Esophagus muscularis mucosa (tissue), 4 donors: ENCODE measurements at regions not wholly inside any gene's neighbourhood (a gene's known extent, or its start where the extent isn't known, plus 50 kb on each side); places are given as distances from the start of the nearest gene placed in this dataset.

Source experiments
- DNase-seq: peaks from one replicate; pipeline ENCODE4 v3.0.0-alpha.2; 2017; ENCODE audit errors: extremely low spot score
- H3K27ac ChIP-seq, 4 donors: fragments of 200-600 bp; sonication (generic); replicated peaks in 1 of 4; 1 replicate in 3 of 4; 2 replicates in 1 of 4; pipeline ENCODE4 v1.5.1; 2016 to 2019; ENCODE audit warnings: mild to moderate bottlenecking in 1 of 4
- H3K27me3 ChIP-seq, 4 donors: fragments of 200-600 bp; sonication (generic); one replicate each; pipeline versions ENCODE4 v1.5.1 to v1.6.0; 2016 to 2019
- H3K36me3 ChIP-seq, 4 donors: fragments of 200-600 bp; sonication (generic); one replicate each; pipeline ENCODE4 v1.5.1; 2016 to 2019
- H3K4me1 ChIP-seq, 4 donors: fragments of 200-600 bp; sonication (generic); one replicate each; pipeline ENCODE4 v1.5.1; 2016 to 2019
- H3K4me3 ChIP-seq, 4 donors: fragments of 200-600 bp; sonication (generic); 1 replicate in 2 of 4; 2 replicates in 2 of 4; pipeline ENCODE4 v1.5.1; 2016 to 2019; ENCODE audit warnings: mild to moderate bottlenecking in 4 of 4, moderate library complexity in 1 of 4
- H3K9me3 ChIP-seq, 4 donors: fragments of 200-600 bp; sonication (generic); 1 replicate in 3 of 4; 2 replicates in 1 of 4; pipeline ENCODE4 v1.5.1; 2016 to 2019
- EP300 ChIP-seq: sonication (generic); formaldehyde crosslinking; IDR thresholded peaks from one replicate; pipeline ENCODE4 v1.6.1; 2017; ENCODE audit warnings: antibody characterized with exemption
- POLR2A ChIP-seq: fragments of 450-650 bp; IDR thresholded peaks from one replicate; pipeline ENCODE4 v1.6.1; 2017; ENCODE audit warnings: antibody characterized with exemption, moderate library complexity, mild to moderate bottlenecking, low read depth
- POLR2AphosphoS5 ChIP-seq, 2 donors: sonication (generic); formaldehyde crosslinking; IDR thresholded peaks; one replicate each; pipeline ENCODE4 v1.6.1; 2017; ENCODE audit warnings: antibody characterized with exemption in 2 of 2
- WGBS: methylation state at CpG from one replicate; pipeline ENCODE4 v1.1.5; 2018; 5-methylcytosine and 5-hydroxymethylcytosine counted together
- intact Hi-C: fragments of 100-400 bp; cut with DNase I; formaldehyde crosslinking; loops from one replicate; pipeline ENCODE4 v1.15.1; 2023
- TF ChIP-seq, protein P1 (sequence below), 3 experiments: fragments of 200-600 bp in 2 of 3; fragments of 450-650 bp in 1 of 3; sonication (generic) in 2 of 3; IDR thresholded peaks; one replicate each; pipeline ENCODE4 v1.5.1; 2017 to 2019; ENCODE audit warnings: antibody characterized with exemption in 3 of 3, mild to moderate bottlenecking in 2 of 3, moderate library complexity in 1 of 3

DNA sequence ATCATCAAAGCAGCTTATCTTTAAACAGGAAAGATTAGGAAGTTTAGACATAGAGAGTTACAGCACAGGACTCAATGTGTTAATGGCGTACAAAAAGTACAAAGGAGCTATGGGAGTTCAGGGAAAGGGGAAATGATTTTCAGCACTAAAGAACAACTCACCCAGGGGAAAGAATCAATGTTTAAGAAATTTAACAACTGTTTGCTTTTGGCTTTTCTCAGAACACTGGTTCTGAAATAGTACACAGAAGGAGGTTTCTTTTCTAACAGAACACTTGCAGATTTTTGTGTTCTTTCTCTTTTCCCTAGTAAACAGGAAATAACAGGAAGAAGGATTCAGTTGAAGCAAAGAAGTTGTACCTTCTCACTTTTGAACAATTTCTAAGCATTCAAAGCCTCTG lies 71.3 kb upstream of the GHR start:
- intact Hi-C loops = no loop called here
- no peaks in the 10 kb centered on the region for H3K4me1 ChIP-seq
- H3K4me3 ChIP-seq = no peak overlapping the region
- DNase-seq = no peak
- TF ChIP-seq, protein P1, sequence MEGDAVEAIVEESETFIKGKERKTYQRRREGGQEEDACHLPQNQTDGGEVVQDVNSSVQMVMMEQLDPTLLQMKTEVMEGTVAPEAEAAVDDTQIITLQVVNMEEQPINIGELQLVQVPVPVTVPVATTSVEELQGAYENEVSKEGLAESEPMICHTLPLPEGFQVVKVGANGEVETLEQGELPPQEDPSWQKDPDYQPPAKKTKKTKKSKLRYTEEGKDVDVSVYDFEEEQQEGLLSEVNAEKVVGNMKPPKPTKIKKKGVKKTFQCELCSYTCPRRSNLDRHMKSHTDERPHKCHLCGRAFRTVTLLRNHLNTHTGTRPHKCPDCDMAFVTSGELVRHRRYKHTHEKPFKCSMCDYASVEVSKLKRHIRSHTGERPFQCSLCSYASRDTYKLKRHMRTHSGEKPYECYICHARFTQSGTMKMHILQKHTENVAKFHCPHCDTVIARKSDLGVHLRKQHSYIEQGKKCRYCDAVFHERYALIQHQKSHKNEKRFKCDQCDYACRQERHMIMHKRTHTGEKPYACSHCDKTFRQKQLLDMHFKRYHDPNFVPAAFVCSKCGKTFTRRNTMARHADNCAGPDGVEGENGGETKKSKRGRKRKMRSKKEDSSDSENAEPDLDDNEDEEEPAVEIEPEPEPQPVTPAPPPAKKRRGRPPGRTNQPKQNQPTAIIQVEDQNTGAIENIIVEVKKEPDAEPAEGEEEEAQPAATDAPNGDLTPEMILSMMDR (IDR thresholded peaks at IDR 0.05) = no peak
- TF ChIP-seq EP300 (no peak), POLR2AphosphoS5 (IDR thresholded peaks at IDR 0.05) (no peak), POLR2A (no peak)
- WGBS = 86% methylated on average over 1 of the region's 1 CpG
- no peaks in the 10 kb centered on the region for H3K36me3 ChIP-seq
- no peak overlapping the region for H3K27ac ChIP-seq
- H3K27me3 ChIP-seq = no peaks in the 10 kb centered on the region
- H3K9me3 ChIP-seq = no peaks in the 10 kb centered on the region

DNA sequence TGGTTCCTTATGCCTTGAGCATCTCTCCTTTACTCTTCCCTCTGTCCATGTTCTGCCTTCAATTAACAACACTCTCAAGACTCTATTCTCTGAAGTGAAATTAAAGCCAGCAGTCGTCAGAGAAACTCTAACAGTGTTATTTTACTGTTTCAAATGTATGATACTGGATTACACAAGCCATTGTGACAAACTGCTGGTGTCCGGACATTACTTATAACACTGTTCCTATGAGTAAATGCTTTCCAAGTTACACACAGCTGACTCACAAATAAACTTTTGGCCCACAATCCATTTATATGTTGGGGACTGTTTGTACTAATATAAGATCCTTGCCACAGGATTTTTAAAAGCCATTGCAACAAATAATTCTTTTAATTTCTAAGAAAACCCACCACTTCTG lies 63.2 kb upstream of the GHR start:
- DNase-seq = no peak
- Histone ChIP-seq H3K27me3 (no peaks in the 10 kb centered on the region), H3K36me3 (no peaks in the 10 kb centered on the region), H3K27ac (no peak overlapping the region), H3K4me3 (no peak overlapping the region), H3K9me3 (no peaks in the 10 kb centered on the region), H3K4me1 (no peaks in the 10 kb centered on the region)
- WGBS = 30% methylated on average over 2 of the region's 2 CpGs
- no peak for TF ChIP-seq EP300
- no peak for TF ChIP-seq POLR2A
- TF ChIP-seq, protein P1 (IDR thresholded peaks at IDR 0.05) = no peak
- TF ChIP-seq POLR2AphosphoS5 (IDR thresholded peaks at IDR 0.05) = no peak
- intact Hi-C loops = no loop called here

DNA sequence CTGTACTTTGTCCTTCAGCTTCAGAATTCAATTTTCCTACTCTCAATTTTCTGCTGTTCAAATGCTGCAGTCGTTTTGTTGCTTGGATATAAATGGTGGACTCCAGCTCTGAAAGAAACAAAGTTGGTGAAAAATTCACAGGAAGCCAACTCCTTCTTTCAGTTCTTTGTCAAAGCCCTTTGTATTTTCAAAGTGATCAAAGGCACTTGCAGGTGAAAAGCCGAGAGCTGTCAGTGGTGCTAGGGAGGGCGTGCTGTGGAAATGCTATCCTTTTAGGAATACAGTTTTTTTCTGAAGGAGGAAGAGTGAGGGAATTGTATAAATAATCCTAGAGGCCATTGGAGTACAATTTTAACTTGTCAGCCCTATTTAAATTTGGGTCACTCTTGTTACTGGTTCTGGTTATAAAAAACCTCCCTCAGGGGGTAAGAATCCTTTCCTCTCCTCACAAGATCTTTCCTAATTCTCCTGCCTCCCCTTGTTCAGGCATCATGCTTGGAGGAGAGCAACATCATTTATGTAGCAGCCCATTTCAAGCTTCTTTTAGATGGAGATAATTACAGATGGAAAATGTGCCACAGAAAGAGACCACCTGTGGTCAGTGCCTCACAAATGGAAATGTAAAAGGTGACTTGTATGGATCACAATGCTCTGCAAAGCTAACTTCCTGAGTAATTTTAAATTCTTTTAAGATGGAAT lies 62.5 kb upstream of the GHR start:
- Histone ChIP-seq H3K4me3 (no peak overlapping the region), H3K27ac (no peak overlapping the region), H3K36me3 (no peaks in the 10 kb centered on the region), H3K9me3 (no peaks in the 10 kb centered on the region), H3K27me3 (no peaks in the 10 kb centered on the region), H3K4me1 (no peaks in the 10 kb centered on the region)
- no peak for DNase-seq
- intact Hi-C loops = no loop called here
- 30% methylated on average over 3 of the region's 3 CpGs for WGBS
- TF ChIP-seq, protein P1 (IDR thresholded peaks at IDR 0.05) = no peak
- no peak for TF ChIP-seq POLR2AphosphoS5 (IDR thresholded peaks at IDR 0.05)
- TF ChIP-seq POLR2A = no peak
- no peak for TF ChIP-seq EP300

DNA sequence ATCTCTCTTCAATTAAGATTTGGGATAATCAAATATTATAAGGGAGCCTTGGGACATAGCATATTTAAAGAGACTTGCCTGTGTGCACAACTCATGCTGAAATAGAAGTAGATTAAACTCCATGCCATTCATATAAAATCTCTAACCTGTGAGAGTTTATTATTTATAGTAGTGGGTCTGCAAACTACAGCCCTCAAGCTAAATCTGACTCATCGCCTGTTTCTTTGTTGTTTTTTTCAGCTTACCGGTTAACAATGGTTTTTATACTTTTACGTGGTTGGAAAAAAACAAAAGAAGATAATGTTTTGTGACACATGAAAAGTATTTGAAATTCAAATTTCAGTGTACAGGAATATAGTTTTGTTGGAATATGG lies 61.9 kb upstream of the GHR start:
- WGBS = 64% methylated on average over 3 of the region's 3 CpGs
- no peaks in the 10 kb centered on the region for H3K36me3 ChIP-seq
- DNase-seq = no peak
- H3K27me3 ChIP-seq = no peaks in the 10 kb centered on the region
- no peaks in the 10 kb centered on the region for H3K4me1 ChIP-seq
- H3K9me3 ChIP-seq = no peaks in the 10 kb centered on the region
- no peak overlapping the region for H3K27ac ChIP-seq
- intact Hi-C loops = no loop called here
- no peak for TF ChIP-seq POLR2AphosphoS5 (IDR thresholded peaks at IDR 0.05)
- no peak for TF ChIP-seq POLR2A
- TF ChIP-seq EP300 = no peak
- TF ChIP-seq, protein P1 (IDR thresholded peaks at IDR 0.05) = no peak
- no peak overlapping the region for H3K4me3 ChIP-seq

DNA sequence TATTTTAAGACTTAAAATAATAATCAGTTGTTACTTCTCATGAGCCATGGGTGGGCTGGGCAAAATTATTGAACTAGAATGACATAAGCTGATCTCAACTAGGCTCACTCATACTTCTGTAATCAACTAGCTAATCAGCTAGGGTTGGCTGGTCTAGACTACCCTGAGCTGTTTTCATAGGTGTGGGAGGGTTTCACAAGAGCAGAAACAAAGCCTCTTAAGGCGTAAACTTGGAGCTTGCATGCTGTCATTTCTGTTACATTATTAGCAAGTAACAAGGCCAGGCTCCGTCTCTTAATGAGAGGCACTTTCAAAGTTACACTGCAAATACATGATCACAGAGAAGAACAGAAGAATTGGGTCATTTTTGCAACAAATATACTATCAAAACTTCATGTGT lies 57.2 kb upstream of the GHR start:
- Histone ChIP-seq H3K4me1 (no peaks in the 10 kb centered on the region), H3K27me3 (no peaks in the 10 kb centered on the region), H3K4me3 (no peak overlapping the region), H3K36me3 (no peaks in the 10 kb centered on the region), H3K9me3 (no peaks in the 10 kb centered on the region), H3K27ac (no peak overlapping the region)
- intact Hi-C loops = no loop called here
- WGBS = 71% methylated on average over 2 of the region's 2 CpGs
- TF ChIP-seq, protein P1 (IDR thresholded peaks at IDR 0.05) = no peak
- TF ChIP-seq POLR2AphosphoS5 (IDR thresholded peaks at IDR 0.05) (no peak), EP300 (no peak), POLR2A (no peak)
- no peak for DNase-seq
